ENCODE measurements at regions not wholly inside any gene's neighbourhood (a gene's known extent, or its start where the extent isn't known, plus 50 kb on each side); places are given as distances from the start of the nearest gene placed in this dataset.

GRCh38 chr1:87210151-87210550, 118.5 kb upstream of the LMO4 start:
- Histone ChIP-seq H3K4me3 (no peak overlapping the region), H3K36me3 (ENCODE audit: insufficient read depth) (no peaks in the 10 kb centered on the region; the same call in 1 of the 2 replicates), H3K4me1 (ENCODE audit: insufficient read depth) (no peaks in the 10 kb centered on the region), H4K20me1 (replicated peaks; ENCODE audit: insufficient read depth) (no peaks in the 10 kb centered on the region), H3F3A (replicated peaks; ENCODE audit: low read depth) (no peaks in the 10 kb centered on the region), H3K4me2 (no peak overlapping the region), H3K27ac (ENCODE audit: low read depth) (no peak overlapping the region), H3K27me3 (ENCODE audit: insufficient read depth) (no peaks in the 10 kb centered on the region), H3K9me2 (ENCODE audit: insufficient read depth) (peaks cover 6% of the 10 kb centered on the region; the same call in 1 of the 2 replicates), H2AFZ (no peak overlapping the region), H3K79me2 (replicated peaks; ENCODE audit: insufficient read depth) (no peaks in the 10 kb centered on the region)
- peaks cover 5% of the 10 kb centered on the region for H3K9me3 Mint-ChIP-seq
- H3K27me3 Mint-ChIP-seq (ENCODE audit: insufficient read depth, low read depth, poor library complexity): peaks cover 4% of the 10 kb centered on the region
- ATAC-seq (no peak), DNase-seq (ENCODE audit: low spot score) (no peak)
- H3K4me3 Mint-ChIP-seq: no peak overlapping the region
- H3K27ac Mint-ChIP-seq: no peak overlapping the region
- TF ChIP-seq REST (IDR thresholded peaks at IDR 0.05; ENCODE audit: unreplicated experiment): no peak
- no peak for TF ChIP-seq JUNB (IDR thresholded peaks at IDR 0.05; ENCODE audit: unreplicated experiment)
- no peak for TF ChIP-seq ZNF114 (CRISPR knock-in tag; IDR thresholded peaks at IDR 0.05)
- no peak for TF ChIP-seq ZNF331 (CRISPR knock-in tag; IDR thresholded peaks at IDR 0.05; ENCODE audit: low read depth)
- no peak for TF ChIP-seq ETS1 (IDR thresholded peaks at IDR 0.05)
- no peak for TF ChIP-seq CREB1 (CRISPR knock-in tag; IDR thresholded peaks at IDR 0.05; ENCODE audit: low read depth)
- no peak for TF ChIP-seq STAT1 (IDR thresholded peaks at IDR 0.05; ENCODE audit: unreplicated experiment)
- no peak for TF ChIP-seq ZNF462 (CRISPR knock-in tag; IDR thresholded peaks at IDR 0.05)
- H3K36me3 Mint-ChIP-seq (ENCODE audit: low read depth): no peaks in the 10 kb centered on the region
- H3K4me1 Mint-ChIP-seq: peaks cover 2% of the 10 kb centered on the region; the same call in 2 of the 3 replicates

Data from GM23338 (cell line).